Ascending aorta (tissue), 2 donors: ENCODE measurements at regions not wholly inside any gene's neighbourhood (a gene's known extent, or its start where the extent isn't known, plus 50 kb on each side); places are given as distances from the start of the nearest gene placed in this dataset.

ENCODE experiments used
- DNase-seq, 2 donors: peaks; one replicate each; pipeline ENCODE4 v3.0.0-alpha.2; 2019; ENCODE audit warnings: low spot score in 2 of 2
- H3K27ac ChIP-seq, 2 donors: fragments of 200-600 bp; sonication (generic); one replicate each; pipeline ENCODE4 v1.5.1; 2016 to 2017; ENCODE audit warnings: mild to moderate bottlenecking in 1 of 2
- H3K27me3 ChIP-seq: fragments of 200-600 bp; sonication (generic); one replicate; pipeline ENCODE4 v1.5.1; 2017
- H3K36me3 ChIP-seq, 2 donors: fragments of 200-600 bp; sonication (generic); one replicate each; pipeline ENCODE4 v1.5.1; 2016
- H3K4me1 ChIP-seq, 2 donors: fragments of 200-600 bp; sonication (generic); one replicate each; pipeline ENCODE4 v1.5.1; 2016 to 2017; ENCODE audit warnings: mild to moderate bottlenecking in 1 of 2
- H3K4me3 ChIP-seq, 2 donors: fragments of 200-600 bp; sonication (generic); one replicate each; pipeline ENCODE4 v1.5.1; 2016 to 2017; ENCODE audit warnings: mild to moderate bottlenecking in 1 of 2
- H3K9me3 ChIP-seq, 2 donors: fragments of 200-600 bp; sonication (generic); one replicate each; pipeline ENCODE4 v1.5.1; 2016
- CTCF ChIP-seq, 3 experiments: fragments of 200-600 bp in 2 of 3; fragments of 450-650 bp in 1 of 3; sonication (generic) in 2 of 3; IDR thresholded peaks; one replicate each; pipeline ENCODE4 v1.5.1; 2016 to 2019; ENCODE audit warnings: antibody characterized with exemption in 3 of 3, mild to moderate bottlenecking in 1 of 3, moderate library complexity in 1 of 3
- intact Hi-C: fragments of 100-400 bp; cut with DNase I; formaldehyde crosslinking; loops from one replicate; pipeline ENCODE4 v1.15.1; 2023

- H3K4me1 ChIP-seq = peaks cover 3 to 29% of the 10 kb centered on the region in 2 donors
- intact Hi-C loops = loop anchor here (1.0 kb wide), 1 partner anchor 13 kb away; no protein-coding TSS in a partner anchor
- no peak overlapping the region for H3K4me3 ChIP-seq
- no peak for TF ChIP-seq CTCF (IDR thresholded peaks at IDR 0.05)
- H3K36me3 ChIP-seq = no peaks in the 10 kb centered on the region
- peak; percentile 87 to 96 for DNase-seq
- no peaks in the 10 kb centered on the region for H3K27me3 ChIP-seq
- H3K9me3 ChIP-seq = no peaks in the 10 kb centered on the region
- H3K27ac ChIP-seq = peak overlapping the region; percentile 27 to 49
Measured at GRCh38 chr16:85306071-85306792, 194.0 kb upstream of the CIBAR2 start.

- Histone ChIP-seq H3K27ac (peak overlapping the region; percentile 27 to 49), H3K9me3 (no peaks in the 10 kb centered on the region), H3K4me1 (peaks cover 3 to 29% of the 10 kb centered on the region in 2 donors), H3K4me3 (no peak overlapping the region), H3K36me3 (no peaks in the 10 kb centered on the region), H3K27me3 (no peaks in the 10 kb centered on the region)
- no peak for DNase-seq
- intact Hi-C loops = loop anchor here (1.0 kb wide), 1 partner anchor 12 kb away; no protein-coding TSS in a partner anchor
- no peak for TF ChIP-seq CTCF (IDR thresholded peaks at IDR 0.05)
Measured at GRCh38 chr16:85306793-85307551, 194.7 kb upstream of the CIBAR2 start.

GRCh38 chr16:85307552-85308364 is 195.5 kb upstream of the CIBAR2 start:
- H3K27me3 ChIP-seq = no peaks in the 10 kb centered on the region
- H3K27ac ChIP-seq = no peak overlapping the region
- H3K4me1 ChIP-seq = peaks cover 3 to 29% of the 10 kb centered on the region in 2 donors
- DNase-seq = no peak
- intact Hi-C loops = no loop called here
- H3K4me3 ChIP-seq = no peak overlapping the region
- TF ChIP-seq CTCF (IDR thresholded peaks at IDR 0.05) = no peak
- H3K36me3 ChIP-seq = no peaks in the 10 kb centered on the region
- no peaks in the 10 kb centered on the region for H3K9me3 ChIP-seq

- Histone ChIP-seq H3K4me1 (peaks cover 3 to 20% of the 10 kb centered on the region in 2 donors), H3K27ac (no peak overlapping the region), H3K4me3 (no peak overlapping the region), H3K36me3 (no peaks in the 10 kb centered on the region), H3K9me3 (no peaks in the 10 kb centered on the region), H3K27me3 (no peaks in the 10 kb centered on the region)
- no peak for TF ChIP-seq CTCF (IDR thresholded peaks at IDR 0.05)
- DNase-seq = no peak
- intact Hi-C loops = no loop called here
Measured at GRCh38 chr16:85308611-85309540, 196.6 kb upstream of the CIBAR2 start.
